GM12878 (cell line): ENCODE measurements at regions not wholly inside any gene's neighbourhood (a gene's known extent, or its start where the extent isn't known, plus 50 kb on each side); places are given as distances from the start of the nearest gene placed in this dataset.

ENCODE experiments used
- ATAC-seq: fragments of 200-7000 bp; cut with Tn5 transposase; 3 replicates; pipeline ENCODE4 v1.9.1; 2020; ENCODE audit warnings: mild to moderate bottlenecking, moderate library complexity
- BruUV-seq: library from RNA; stranded (reverse); fragments of 400-500 nt; replicated peaks from 2 replicates; lab custom pipeline; 2021; lab: Mats Ljungman, UMichigan
- CTCF ChIA-PET: fragments of 300-600 bp; sonication (Branson Sonifier 250); formaldehyde crosslinking; extraction: SDS; loops from one replicate; lab custom pipeline; 2021; ENCODE audit warnings: inconsistent platforms; lab: Yijun Ruan, JAX
- POLR2A ChIA-PET: fragments of 350-600 bp; formaldehyde crosslinking; extraction: SDS; loops from one replicate; lab custom pipeline; 2021; ENCODE audit warnings: inconsistent platforms; lab: Charles Lee
- RAD21 ChIA-PET: fragments of 300-600 bp; sonication (Branson Sonifier 250); formaldehyde crosslinking; loops from one replicate; lab custom pipeline; 2023; ENCODE audit warnings: antibody characterized with exemption; ENCODE audit not compliant: unreplicated experiment; lab: Charles Lee
- SMC1A ChIA-PET: fragments of 300-600 bp; sonication (Branson Sonifier 250); formaldehyde crosslinking; loops from one replicate; lab custom pipeline; 2023; ENCODE audit not compliant: unreplicated experiment, uncharacterized antibody; lab: Charles Lee
- DNase-seq: peaks from one replicate; pipeline ENCODE4 v3.0.0-alpha.2; 2011; ENCODE audit warnings: low read depth, low spot score
- FAIRE-seq: peaks from 3 replicates; lab custom pipeline; 2011; peaks lifted over from hg19 to GRCh38; lab: Jason Lieb, UNC
- H2AFZ ChIP-seq: 2 replicates; pipeline ENCODE4 v1.6.0; 2011; ENCODE audit warnings: low read depth, low read length, control low read depth; ENCODE audit not compliant: control insufficient read depth
- H3K27ac ChIP-seq: 2 replicates; pipeline ENCODE4 v1.5.1; 2011; ENCODE audit warnings: control low read depth; ENCODE audit not compliant: control insufficient read depth, insufficient read depth
- H3K27me3 ChIP-seq, 2 experiments: replicated peaks in 1 of 2; 2 replicates each; pipeline versions ENCODE4 v1.6.0 to v1.6.1; 2011; ENCODE audit warnings: low read length in 1 of 2; ENCODE audit not compliant: control insufficient read depth in 2 of 2, insufficient read depth in 2 of 2
- H3K36me3 ChIP-seq, 2 experiments: 2 replicates each; pipeline ENCODE4 v1.5.1; 2011; ENCODE audit warnings: low read length in 1 of 2; ENCODE audit not compliant: control insufficient read depth in 2 of 2, insufficient read depth in 2 of 2
- H3K4me1 ChIP-seq: 2 replicates; pipeline ENCODE4 v1.6.1; 2011; ENCODE audit warnings: mild to moderate bottlenecking, low read length, moderate library complexity, mixed read lengths; ENCODE audit not compliant: control insufficient read depth, insufficient read depth
- H3K4me2 ChIP-seq: 2 replicates; pipeline ENCODE4 v1.6.0; 2011; ENCODE audit warnings: control low read depth; ENCODE audit not compliant: control insufficient read depth, insufficient read depth
- H3K4me3 ChIP-seq: fragments of 200-600 bp; sonication (generic); 2 replicates; pipeline ENCODE4 v1.5.1; 2016
- H3K79me2 ChIP-seq: 2 replicates; pipeline ENCODE4 v1.6.0; 2011; ENCODE audit warnings: low read length; ENCODE audit not compliant: control insufficient read depth, insufficient read depth
- H3K9ac ChIP-seq: 2 replicates; pipeline ENCODE4 v1.8.0; 2011; ENCODE audit warnings: low read length, control low read depth, mixed read lengths; ENCODE audit not compliant: control insufficient read depth, insufficient read depth
- H3K9me3 ChIP-seq: replicated peaks from 3 replicates; pipeline ENCODE4 v1.5.1; 2011; ENCODE audit warnings: mild to moderate bottlenecking, low read length; ENCODE audit not compliant: control insufficient read depth, insufficient read depth
- H4K20me1 ChIP-seq: 2 replicates; pipeline ENCODE4 v1.6.0; 2011; ENCODE audit not compliant: control insufficient read depth, insufficient read depth
- ASH2L ChIP-seq: fragments of 300-600, 200-600 bp; sonication (generic); IDR thresholded peaks from 2 replicates; pipeline ENCODE4 v1.6.1; 2017; ENCODE audit warnings: low read depth, mild to moderate bottlenecking, borderline replicate concordance
- BRCA1 ChIP-seq: IDR thresholded peaks from 2 replicates; pipeline ENCODE4 v1.6.1; 2011; ENCODE audit warnings: low read depth, low read length, improper control_type of control experiment
- CEBPZ ChIP-seq: fragments of 150-350 bp; IDR thresholded peaks from 2 replicates; pipeline ENCODE4 v1.6.1; 2016; ENCODE audit warnings: low read depth, low read length
- CREM ChIP-seq: IDR thresholded peaks from 2 replicates; pipeline ENCODE4 v1.6.1; 2014; ENCODE audit warnings: antibody characterized with exemption, low read depth
- E2F8 ChIP-seq: fragments of 450-650 bp; IDR thresholded peaks from 2 replicates; pipeline ENCODE4 v1.6.1; 2018; ENCODE audit warnings: mild to moderate bottlenecking, low read depth, moderate library complexity; ENCODE audit not compliant: partially characterized antibody
- EP300 ChIP-seq, 2 experiments: fragments of 150-350 bp in 1 of 2; IDR thresholded peaks; 2 replicates each; pipeline ENCODE4 v1.6.1; 2011 to 2012; ENCODE audit warnings: low read depth in 2 of 2, low read length in 2 of 2, borderline replicate concordance in 1 of 2, improper control_type of control experiment in 1 of 2, inconsistent platforms in 1 of 2; ENCODE audit not compliant: control insufficient read depth in 1 of 2
- IKZF2 ChIP-seq, 2 experiments: fragments of 450-650 bp; IDR thresholded peaks; 2 replicates each; pipeline ENCODE4 v1.6.1; 2017; ENCODE audit warnings: mild to moderate bottlenecking in 2 of 2, moderate library complexity in 2 of 2
- MAX ChIP-seq: IDR thresholded peaks from 2 replicates; pipeline ENCODE4 v1.6.1; 2012; ENCODE audit warnings: low read depth, low read length, improper control_type of control experiment
- RELB ChIP-seq: fragments of 450-650 bp; IDR thresholded peaks from 2 replicates; pipeline ENCODE4 v1.6.1; 2017; ENCODE audit warnings: low read depth, mild to moderate bottlenecking, moderate library complexity
- TAF1 ChIP-seq: IDR thresholded peaks from 2 replicates; pipeline ENCODE4 v1.6.1; 2011; ENCODE audit warnings: mild to moderate bottlenecking, low read depth, low read length, borderline replicate concordance
- ZBED1 ChIP-seq: IDR thresholded peaks from 2 replicates; pipeline ENCODE4 v1.6.1; 2016; ENCODE audit warnings: borderline replicate concordance
- ZNF24 ChIP-seq: fragments of 450-650 bp; IDR thresholded peaks from 2 replicates; pipeline ENCODE4 v1.6.1; 2017; ENCODE audit warnings: antibody characterized with exemption, mild to moderate bottlenecking
- WGBS: methylation state at CpG from one replicate; pipeline ENCODE4 v1.1.6; 2016; ENCODE audit warnings: low lambda C conversion rate; ENCODE audit not compliant: insufficient replicate concordance, insufficient coverage; ENCODE audit errors: missing lambda C conversion rate; 5-methylcytosine and 5-hydroxymethylcytosine counted together
- in situ Hi-C: fragments of 300-500 bp; cut with MboI; formaldehyde crosslinking; loops from 9 replicates; pipeline ENCODE4 v1.14.3; 2018; ENCODE audit warnings: mixed read lengths
- intact Hi-C: fragments of 100-400 bp; cut with micrococcal nuclease; formaldehyde crosslinking; loops from one replicate; pipeline ENCODE4 v1.14.2; 2022; ENCODE audit not compliant: unreplicated experiment

- H3K27me3 ChIP-seq: no peaks in the 10 kb centered on the region
- no peak overlapping the region for H3K4me3 ChIP-seq
- no peak overlapping the region for H3K4me2 ChIP-seq
- ChIA-PET CTCF (interaction anchor here (0.6 to 9.8 kb wide), 8 partner anchors 9 to 1396 kb away, joined by 3 to 188 read pairs (median 48); partner anchors contain the start of gene RASGRP1), SMC1A (interaction anchor here (0.6 to 47.0 kb wide), 9 partner anchors 13 to 217 kb away, joined by 3 to 1803 read pairs (median 103); partner anchors contain the start of gene RASGRP1), POLR2A (interaction anchor here (1.4 to 20.1 kb wide), 6 partner anchors 14 to 87 kb away, joined by 4 to 367 read pairs (median 63); no protein-coding TSS in a partner anchor), RAD21 (interaction anchor here (1.2 to 22.0 kb wide), 6 partner anchors 18 to 176 kb away, joined by 3 to 737 read pairs (median 122); partner anchors contain the start of gene RASGRP1)
- H3K9me3 ChIP-seq: no peaks in the 10 kb centered on the region; the same call in 1 of the 3 replicates
- WGBS: 88% methylated on average over 10 of the region's 10 CpGs
- H3K9ac ChIP-seq: no peak overlapping the region
- no peak for DNase-seq
- no peaks in the 10 kb centered on the region for H4K20me1 ChIP-seq
- intact Hi-C loops (no loop called here), in situ Hi-C loops (no loop called here)
- no peaks in the 10 kb centered on the region for H3K36me3 ChIP-seq
- H3K79me2 ChIP-seq: no peaks in the 10 kb centered on the region
- no peak for TF ChIP-seq RELB
- no peak for TF ChIP-seq EP300 (IDR thresholded peaks at IDR 0.05; ENCODE audit: borderline replicate concordance in 1 of 2, control insufficient read depth in 1 of 2, low read depth in 2 of 2, low read length in 2 of 2)
- TF ChIP-seq CEBPZ: no peak
- no peak for TF ChIP-seq ZBED1
- TF ChIP-seq BRCA1: no peak
- TF ChIP-seq ZNF24: no peak
- no peak for TF ChIP-seq E2F8
- no peak for TF ChIP-seq IKZF2 (IDR thresholded peaks at IDR 0.05)
- no peak for TF ChIP-seq ASH2L
- no peak for TF ChIP-seq CREM
- no peak for TF ChIP-seq TAF1
- TF ChIP-seq MAX: no peak
- H3K4me1 ChIP-seq: peaks cover 23% of the 10 kb centered on the region
- BruUV-seq: no TSS peak
- no peak for ATAC-seq
- H2AFZ ChIP-seq: no peak overlapping the region
- H3K27ac ChIP-seq: no peak overlapping the region
- no peak for FAIRE-seq
Observed at GRCh38 chr15:38648121-38648843, 83.7 kb upstream of the RASGRP1 start.
